Esophagus squamous epithelium (tissue), 5 donors: ENCODE measurements at regions not wholly inside any gene's neighbourhood (a gene's known extent, or its start where the extent isn't known, plus 50 kb on each side); places are given as distances from the start of the nearest gene placed in this dataset.
"Not testable (repeated sequence)": the region's sequence is repeated elsewhere in the genome, so short reads cannot be mapped to it uniquely, and the experiment has no call there.

Experiments
- DNase-seq: peaks from one replicate; lab custom pipeline; 2025; lab: John Stamatoyannopoulos, UW
- H3K27ac ChIP-seq, 4 donors: fragments of 200-600 bp; sonication (generic); one replicate each; pipeline ENCODE4 v1.5.1; 2016 to 2019; ENCODE audit warnings: mild to moderate bottlenecking in 1 of 4
- H3K27me3 ChIP-seq, 4 donors: fragments of 200-600 bp; sonication (generic); 1 replicate in 3 of 4; 2 replicates in 1 of 4; pipeline versions ENCODE4 v1.5.1 to v1.6.0; 2017 to 2021; ENCODE audit warnings: antibody characterized with exemption in 1 of 4
- H3K36me3 ChIP-seq, 3 donors: fragments of 200-600 bp; sonication (generic); one replicate each; pipeline ENCODE4 v1.5.1; 2016 to 2019
- H3K4me1 ChIP-seq, 3 donors: fragments of 200-600 bp; sonication (generic); one replicate each; pipeline ENCODE4 v1.5.1; 2017 to 2019
- H3K4me3 ChIP-seq, 4 donors: fragments of 200-600 bp; sonication (generic); 1 replicate in 3 of 4; 2 replicates in 1 of 4; pipeline ENCODE4 v1.5.1; 2016 to 2019; ENCODE audit warnings: mild to moderate bottlenecking in 2 of 4, moderate library complexity in 1 of 4
- H3K9me3 ChIP-seq, 3 donors: fragments of 200-600 bp; sonication (generic); one replicate each; pipeline ENCODE4 v1.5.1; 2016 to 2019
- POLR2A ChIP-seq, 4 donors: fragments of 450-650 bp; IDR thresholded peaks; one replicate each; pipeline ENCODE4 v1.6.1; 2017; ENCODE audit warnings: antibody characterized with exemption in 4 of 4, mild to moderate bottlenecking in 4 of 4, moderate library complexity in 3 of 4
- WGBS, 2 donors: methylation state at CpG; one replicate each; pipeline ENCODE4 v1.1.5; 2018; 5-methylcytosine and 5-hydroxymethylcytosine counted together
- intact Hi-C: fragments of 100-400 bp; cut with DNase I; formaldehyde crosslinking; loops from one replicate; pipeline ENCODE4 v1.15.0; 2022
- TF ChIP-seq, protein P1 (sequence below), 6 experiments: fragments of 450-650 bp in 4 of 6; fragments of 200-600 bp in 2 of 6; sonication (generic) in 2 of 6; IDR thresholded peaks; one replicate each; pipeline ENCODE4 v1.5.1; 2016 to 2019; ENCODE audit warnings: antibody characterized with exemption in 6 of 6, mild to moderate bottlenecking in 4 of 6, moderate library complexity in 4 of 6
- donor health status: DM: yes; HTN: yes; CAD: no.

GRCh38 chr1:181905944-181906597 lies 155.4 kb downstream of the ZNF648 start:
- no peak for DNase-seq
- H3K4me3 ChIP-seq: no peak overlapping the region
- no peak for TF ChIP-seq POLR2A (IDR thresholded peaks at IDR 0.05)
- TF ChIP-seq, protein P1, sequence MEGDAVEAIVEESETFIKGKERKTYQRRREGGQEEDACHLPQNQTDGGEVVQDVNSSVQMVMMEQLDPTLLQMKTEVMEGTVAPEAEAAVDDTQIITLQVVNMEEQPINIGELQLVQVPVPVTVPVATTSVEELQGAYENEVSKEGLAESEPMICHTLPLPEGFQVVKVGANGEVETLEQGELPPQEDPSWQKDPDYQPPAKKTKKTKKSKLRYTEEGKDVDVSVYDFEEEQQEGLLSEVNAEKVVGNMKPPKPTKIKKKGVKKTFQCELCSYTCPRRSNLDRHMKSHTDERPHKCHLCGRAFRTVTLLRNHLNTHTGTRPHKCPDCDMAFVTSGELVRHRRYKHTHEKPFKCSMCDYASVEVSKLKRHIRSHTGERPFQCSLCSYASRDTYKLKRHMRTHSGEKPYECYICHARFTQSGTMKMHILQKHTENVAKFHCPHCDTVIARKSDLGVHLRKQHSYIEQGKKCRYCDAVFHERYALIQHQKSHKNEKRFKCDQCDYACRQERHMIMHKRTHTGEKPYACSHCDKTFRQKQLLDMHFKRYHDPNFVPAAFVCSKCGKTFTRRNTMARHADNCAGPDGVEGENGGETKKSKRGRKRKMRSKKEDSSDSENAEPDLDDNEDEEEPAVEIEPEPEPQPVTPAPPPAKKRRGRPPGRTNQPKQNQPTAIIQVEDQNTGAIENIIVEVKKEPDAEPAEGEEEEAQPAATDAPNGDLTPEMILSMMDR (IDR thresholded peaks at IDR 0.05): no peak
- intact Hi-C loops: no loop called here
- no peaks in the 10 kb centered on the region for H3K36me3 ChIP-seq
- peaks cover 0 to 10% (median 0%) of the 10 kb centered on the region in 4 donors for H3K27me3 ChIP-seq
- no peak overlapping the region for H3K27ac ChIP-seq
- WGBS, 2 donors: 67 to 93% methylated on average over 1 to 2 of the region's 2 CpGs
- H3K4me1 ChIP-seq: no peaks in the 10 kb centered on the region
- H3K9me3 ChIP-seq: no peaks in the 10 kb centered on the region

DNA sequence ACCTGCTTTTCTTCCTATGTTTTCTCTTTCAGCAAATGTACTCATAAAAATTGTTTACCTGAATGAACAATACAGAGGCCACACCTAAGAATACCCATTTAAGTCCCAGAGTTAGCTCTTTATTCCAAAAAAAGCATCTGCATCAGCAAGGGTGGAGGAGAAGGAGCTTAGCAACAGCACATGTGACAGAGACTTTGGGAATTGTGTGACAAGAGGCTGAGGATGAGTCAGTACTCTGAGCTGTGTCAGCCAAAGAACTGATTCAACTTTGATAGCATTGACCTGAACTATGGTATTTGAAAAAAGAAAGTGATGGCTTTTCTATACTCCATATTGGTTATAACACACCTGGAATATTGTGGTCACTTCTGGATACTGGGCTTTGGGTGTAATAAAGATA lies 162.7 kb downstream of the ZNF648 start:
- Histone ChIP-seq H3K9me3 (no peaks in the 10 kb centered on the region), H3K36me3 (no peaks in the 10 kb centered on the region), H3K4me3 (no peak overlapping the region), H3K27me3 (peaks cover 0 to 4% (median 0%) of the 10 kb centered on the region in 4 donors), H3K27ac (no peak overlapping the region), H3K4me1 (no peaks in the 10 kb centered on the region)
- no peak for DNase-seq
- TF ChIP-seq, protein P1 (IDR thresholded peaks at IDR 0.05): no peak
- TF ChIP-seq POLR2A (IDR thresholded peaks at IDR 0.05): no peak
- intact Hi-C loops: no loop called here

DNA sequence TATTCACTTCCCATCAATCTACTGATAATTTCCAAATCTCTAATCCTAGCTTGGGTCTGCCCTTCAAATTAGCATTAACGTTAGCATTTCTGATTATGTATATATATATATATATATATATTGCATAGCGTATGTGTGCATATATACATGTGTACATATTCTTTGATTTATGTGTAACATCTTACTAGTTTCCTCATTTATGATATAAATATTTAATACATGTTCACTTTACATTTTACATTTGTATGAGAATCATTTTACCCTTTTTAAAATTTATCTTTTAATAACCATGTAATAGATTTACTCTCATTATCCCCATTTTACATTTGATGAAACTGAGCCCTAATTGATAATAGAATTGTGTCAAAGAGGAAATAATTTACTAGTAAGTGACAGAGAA lies 164.7 kb downstream of the ZNF648 start:
- 87 to 90% methylated on average over 2 of the region's 2 CpGs for WGBS, 2 donors
- H3K36me3 ChIP-seq: no peaks in the 10 kb centered on the region
- intact Hi-C loops: no loop called here
- no peaks in the 10 kb centered on the region for H3K9me3 ChIP-seq
- no peaks in the 10 kb centered on the region for H3K27me3 ChIP-seq
- no peak overlapping the region for H3K4me3 ChIP-seq
- H3K4me1 ChIP-seq: no peaks in the 10 kb centered on the region
- TF ChIP-seq, protein P1 (IDR thresholded peaks at IDR 0.05): no peak
- no peak for TF ChIP-seq POLR2A (IDR thresholded peaks at IDR 0.05)
- no peak for DNase-seq
- no peak overlapping the region for H3K27ac ChIP-seq

- WGBS, 2 donors: 59 to 61% methylated on average over 5 of the region's 5 CpGs
- no peak for DNase-seq
- H3K4me3 ChIP-seq: no peak overlapping the region
- no peak overlapping the region for H3K27ac ChIP-seq
- H3K4me1 ChIP-seq: no peaks in the 10 kb centered on the region
- intact Hi-C loops: no loop called here
- H3K36me3 ChIP-seq: no peaks in the 10 kb centered on the region
- H3K27me3 ChIP-seq: no peaks in the 10 kb centered on the region
- TF ChIP-seq POLR2A (IDR thresholded peaks at IDR 0.05): no peak
- no peaks in the 10 kb centered on the region for H3K9me3 ChIP-seq
Measured at GRCh38 chr1:181894439-181894859, 167.1 kb downstream of the ZNF648 start.

- 22 to 28% methylated on average over 1 of the region's 1 CpG for WGBS, 2 donors
- Histone ChIP-seq H3K36me3 (no peaks in the 10 kb centered on the region), H3K9me3 (no peaks in the 10 kb centered on the region), H3K27ac (no peak overlapping the region), H3K27me3 (no peaks in the 10 kb centered on the region), H3K4me3 (no peak overlapping the region), H3K4me1 (no peaks in the 10 kb centered on the region)
- no peak for DNase-seq
- intact Hi-C loops: no loop called here
- no peak for TF ChIP-seq POLR2A (IDR thresholded peaks at IDR 0.05)
- TF ChIP-seq, protein P1 (IDR thresholded peaks at IDR 0.05): no peak
Measured at GRCh38 chr1:181893937-181894336, 167.6 kb downstream of the ZNF648 start.

GRCh38 chr1:181893150-181893549 lies 168.4 kb downstream of the ZNF648 start:
- intact Hi-C loops, H3K27ac ChIP-seq, H3K9me3 ChIP-seq, H3K4me3 ChIP-seq, H3K27me3 ChIP-seq, H3K4me1 ChIP-seq, H3K36me3 ChIP-seq, DNase-seq: not testable (repeated sequence)
